ENCODE measurements at regions not wholly inside any gene's neighbourhood (a gene's known extent, or its start where the extent isn't known, plus 50 kb on each side); places are given as distances from the start of the nearest gene placed in this dataset.

DNA sequence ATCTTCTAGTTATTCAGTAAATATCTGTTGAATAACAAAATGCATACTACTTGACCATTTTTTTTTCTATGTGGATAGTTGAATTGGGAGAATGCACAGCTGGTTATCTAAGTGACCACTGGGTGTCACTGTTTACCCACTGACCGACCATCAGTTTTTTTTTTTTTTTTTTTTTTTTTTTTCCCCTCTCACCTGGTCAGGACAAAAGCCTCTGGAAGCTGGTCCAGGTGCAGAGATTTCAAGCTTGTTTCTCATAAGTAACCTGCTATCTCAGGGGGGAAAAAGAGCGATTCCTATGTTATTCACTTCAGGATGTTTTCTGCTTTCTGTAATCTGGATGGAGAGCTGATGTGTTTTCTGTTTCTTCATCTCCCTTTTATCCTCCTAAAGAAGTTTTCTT, 256.0 kb downstream of the DCDC2C start:
- Histone ChIP-seq H3K4me3 (ENCODE audit: extremely low read depth, insufficient read depth, low read length, poor library complexity, severe bottlenecking) (no peak overlapping the region), H3K4me1 (ENCODE audit: control insufficient read depth, insufficient read depth, low read length, poor library complexity, severe bottlenecking) (no peaks in the 10 kb centered on the region), H3K27ac (ENCODE audit: low read depth, low read length, severe bottlenecking) (no peak overlapping the region), H3K36me3 (ENCODE audit: control insufficient read depth, insufficient read depth, low read length) (no peaks in the 10 kb centered on the region), H3K9me3 (ENCODE audit: control insufficient read depth, low read length) (no peaks in the 10 kb centered on the region)
- no CpG with 5 or more reads among the region's 2 CpGs for WGBS, 2 experiments (ENCODE audit: insufficient coverage in 2 of 2)

DNA sequence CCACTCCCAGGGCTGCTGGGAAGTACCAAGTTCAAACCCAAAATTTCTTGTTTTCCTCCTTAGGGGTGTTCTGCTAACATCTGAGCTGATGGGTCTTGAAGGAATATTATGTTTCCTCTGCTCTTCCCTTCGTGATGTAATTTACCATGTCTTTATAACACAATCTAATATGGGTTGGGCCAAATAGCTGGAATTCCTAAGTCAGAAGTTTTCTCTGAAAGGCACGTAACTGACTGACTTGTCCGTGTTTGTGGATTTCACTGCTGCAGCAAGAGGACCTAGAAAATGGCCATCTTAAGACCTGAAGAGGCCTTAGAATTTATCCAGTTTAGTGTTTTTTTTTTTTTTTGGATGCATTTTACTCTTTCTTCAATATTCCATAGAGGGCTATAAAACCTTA, 256.7 kb downstream of the DCDC2C start:
- H3K36me3 ChIP-seq (ENCODE audit: control insufficient read depth, insufficient read depth, low read length) = no peaks in the 10 kb centered on the region
- WGBS, 2 experiments (ENCODE audit: insufficient coverage in 2 of 2) = 100% methylated on average over 2 of the region's 3 CpGs; no CpG with 5 or more reads in 1 of the 2 experiments
- H3K4me1 ChIP-seq (ENCODE audit: control insufficient read depth, insufficient read depth, low read length, poor library complexity, severe bottlenecking) = no peaks in the 10 kb centered on the region
- H3K4me3 ChIP-seq (ENCODE audit: extremely low read depth, insufficient read depth, low read length, poor library complexity, severe bottlenecking) = no peak overlapping the region
- no peaks in the 10 kb centered on the region for H3K9me3 ChIP-seq (ENCODE audit: control insufficient read depth, low read length)
- H3K27ac ChIP-seq (ENCODE audit: low read depth, low read length, severe bottlenecking) = no peak overlapping the region

DNA sequence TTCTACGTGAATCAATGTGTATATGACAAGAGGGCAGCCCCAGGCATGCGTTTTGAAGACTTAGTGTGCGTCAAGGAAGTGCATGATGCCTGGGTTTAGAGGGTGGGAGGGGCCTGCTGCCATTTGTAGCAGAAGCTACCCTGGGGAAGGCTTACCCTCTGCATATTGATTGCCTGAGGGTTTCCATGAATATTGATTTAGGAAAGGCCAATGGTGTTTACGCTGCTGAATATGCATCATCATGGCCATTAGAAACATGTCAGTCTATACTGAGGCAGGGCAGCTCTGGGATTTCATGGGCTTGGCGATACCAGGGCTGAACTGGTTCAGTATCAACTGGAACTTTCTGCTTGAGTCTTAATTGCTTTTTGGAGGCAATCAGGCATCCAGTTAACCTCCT, 259.3 kb downstream of the DCDC2C start:
- Histone ChIP-seq H3K36me3 (ENCODE audit: control insufficient read depth, insufficient read depth, low read length) (no peaks in the 10 kb centered on the region), H3K4me3 (ENCODE audit: extremely low read depth, insufficient read depth, low read length, poor library complexity, severe bottlenecking) (no peak overlapping the region), H3K9me3 (ENCODE audit: control insufficient read depth, low read length) (no peaks in the 10 kb centered on the region), H3K4me1 (ENCODE audit: control insufficient read depth, insufficient read depth, low read length, poor library complexity, severe bottlenecking) (no peaks in the 10 kb centered on the region), H3K27ac (ENCODE audit: low read depth, low read length, severe bottlenecking) (no peak overlapping the region)
- WGBS, 2 experiments (ENCODE audit: insufficient coverage in 2 of 2) = 86 to 87% methylated on average over 5 of the region's 5 CpGs

DNA sequence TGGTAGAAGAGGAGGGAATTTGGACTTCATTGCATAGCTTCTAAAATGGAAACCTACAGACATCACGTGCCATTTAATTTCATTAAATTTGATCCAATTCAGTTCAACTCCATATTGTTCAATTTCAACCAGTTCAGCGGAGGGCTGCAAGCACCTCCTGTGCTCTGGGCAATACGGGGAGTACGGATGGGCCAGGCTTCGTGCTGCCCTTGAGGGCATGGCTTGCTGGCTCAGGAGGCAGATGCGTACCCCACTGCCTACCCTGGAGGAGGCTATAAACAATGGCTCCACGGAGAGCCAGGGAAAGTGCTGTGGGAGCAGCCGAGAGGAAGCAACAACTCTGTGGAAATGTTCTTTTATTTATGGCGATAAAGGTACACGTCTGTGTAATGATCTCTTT, 261.8 kb downstream of the DCDC2C start:
- Histone ChIP-seq H3K27ac (ENCODE audit: low read depth, low read length, severe bottlenecking) (no peak overlapping the region), H3K4me3 (ENCODE audit: extremely low read depth, insufficient read depth, low read length, poor library complexity, severe bottlenecking) (no peak overlapping the region), H3K9me3 (ENCODE audit: control insufficient read depth, low read length) (no peaks in the 10 kb centered on the region), H3K4me1 (ENCODE audit: control insufficient read depth, insufficient read depth, low read length, poor library complexity, severe bottlenecking) (no peaks in the 10 kb centered on the region), H3K36me3 (ENCODE audit: control insufficient read depth, insufficient read depth, low read length) (no peaks in the 10 kb centered on the region)
- 78 to 81% methylated on average over 6 to 9 of the region's 10 CpGs for WGBS, 2 experiments (ENCODE audit: insufficient coverage in 2 of 2)

DNA sequence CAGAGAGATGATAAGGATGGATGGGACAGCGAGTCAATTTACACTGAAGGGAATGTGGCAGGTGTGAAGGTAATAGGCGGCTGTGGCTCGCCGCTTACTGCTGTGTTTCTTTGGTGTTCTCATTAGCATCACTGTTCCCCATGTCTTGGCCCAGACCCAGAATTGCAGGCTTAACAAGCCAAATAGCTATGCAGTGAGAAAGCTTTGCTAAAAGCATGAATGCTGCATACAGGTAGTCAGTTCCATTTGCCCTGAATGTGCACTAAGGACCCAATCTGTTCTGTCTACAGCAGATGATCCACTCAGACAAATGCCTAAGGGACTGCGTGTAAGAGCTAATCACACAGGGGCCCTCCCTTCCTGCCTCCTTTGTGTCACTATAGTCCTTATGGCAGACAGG, 262.6 kb downstream of the DCDC2C start:
- H3K27ac ChIP-seq (ENCODE audit: low read depth, low read length, severe bottlenecking) = no peak overlapping the region
- H3K36me3 ChIP-seq (ENCODE audit: control insufficient read depth, insufficient read depth, low read length) = no peaks in the 10 kb centered on the region
- no peak overlapping the region for H3K4me3 ChIP-seq (ENCODE audit: extremely low read depth, insufficient read depth, low read length, poor library complexity, severe bottlenecking)
- H3K4me1 ChIP-seq (ENCODE audit: control insufficient read depth, insufficient read depth, low read length, poor library complexity, severe bottlenecking) = no peaks in the 10 kb centered on the region
- WGBS, 2 experiments (ENCODE audit: insufficient coverage in 2 of 2) = 75 to 89% methylated on average over 4 of the region's 5 CpGs
- no peaks in the 10 kb centered on the region for H3K9me3 ChIP-seq (ENCODE audit: control insufficient read depth, low read length)

DNA sequence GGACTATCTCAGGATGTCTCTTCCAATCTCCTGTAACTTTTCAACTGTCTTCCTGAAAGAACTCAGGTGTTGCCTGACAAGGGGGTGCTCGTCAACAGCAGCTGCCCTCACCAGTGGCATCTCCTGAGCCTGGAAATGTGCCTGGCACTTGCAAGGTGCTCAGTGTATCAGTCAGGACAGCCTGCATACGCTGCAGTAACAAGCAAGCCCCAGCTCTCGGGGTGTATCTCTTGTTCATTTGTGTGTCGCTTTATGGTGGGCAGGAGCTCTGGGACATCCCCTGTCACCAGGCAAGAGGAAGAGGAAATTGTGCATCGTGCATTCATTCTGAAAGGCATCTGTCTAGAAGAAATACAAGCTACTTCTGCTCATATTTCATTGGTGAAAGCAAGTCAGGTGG, 263.1 kb downstream of the DCDC2C start:
- H3K9me3 ChIP-seq (ENCODE audit: control insufficient read depth, low read length) = no peaks in the 10 kb centered on the region
- no peaks in the 10 kb centered on the region for H3K36me3 ChIP-seq (ENCODE audit: control insufficient read depth, insufficient read depth, low read length)
- WGBS, 2 experiments (ENCODE audit: insufficient coverage in 2 of 2) = 98 to 100% methylated on average over 2 to 4 of the region's 5 CpGs

DNA sequence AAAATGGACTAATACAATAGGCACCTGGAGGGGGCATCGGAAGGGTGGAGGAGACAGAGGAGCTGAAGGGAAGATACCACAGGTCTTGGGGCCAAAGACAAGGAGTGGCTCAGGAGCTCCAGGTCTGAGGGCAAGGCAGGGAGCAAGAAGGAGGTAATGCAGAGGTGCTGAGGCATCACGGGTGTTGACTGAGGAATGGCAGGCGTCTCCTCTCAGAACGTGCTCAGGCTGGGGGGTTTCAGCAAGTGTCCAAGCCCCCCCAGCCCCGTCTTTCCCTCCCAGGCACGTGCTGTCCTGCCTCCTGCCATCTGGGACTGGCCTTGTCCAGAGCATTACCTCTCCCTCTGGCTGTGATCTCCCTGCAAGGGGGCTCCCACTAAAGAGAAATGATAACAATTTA, 265.4 kb downstream of the DCDC2C start:
- H3K9me3 ChIP-seq (ENCODE audit: control insufficient read depth, low read length) = no peaks in the 10 kb centered on the region

More for the DNA sequence above, 263.1 kb downstream of the DCDC2C start:
- H3K27ac ChIP-seq (ENCODE audit: low read depth, low read length, severe bottlenecking) = no peak overlapping the region
- H3K4me1 ChIP-seq (ENCODE audit: control insufficient read depth, insufficient read depth, low read length, poor library complexity, severe bottlenecking) = no peaks in the 10 kb centered on the region
- H3K4me3 ChIP-seq (ENCODE audit: extremely low read depth, insufficient read depth, low read length, poor library complexity, severe bottlenecking) = no peak overlapping the region

DNA sequence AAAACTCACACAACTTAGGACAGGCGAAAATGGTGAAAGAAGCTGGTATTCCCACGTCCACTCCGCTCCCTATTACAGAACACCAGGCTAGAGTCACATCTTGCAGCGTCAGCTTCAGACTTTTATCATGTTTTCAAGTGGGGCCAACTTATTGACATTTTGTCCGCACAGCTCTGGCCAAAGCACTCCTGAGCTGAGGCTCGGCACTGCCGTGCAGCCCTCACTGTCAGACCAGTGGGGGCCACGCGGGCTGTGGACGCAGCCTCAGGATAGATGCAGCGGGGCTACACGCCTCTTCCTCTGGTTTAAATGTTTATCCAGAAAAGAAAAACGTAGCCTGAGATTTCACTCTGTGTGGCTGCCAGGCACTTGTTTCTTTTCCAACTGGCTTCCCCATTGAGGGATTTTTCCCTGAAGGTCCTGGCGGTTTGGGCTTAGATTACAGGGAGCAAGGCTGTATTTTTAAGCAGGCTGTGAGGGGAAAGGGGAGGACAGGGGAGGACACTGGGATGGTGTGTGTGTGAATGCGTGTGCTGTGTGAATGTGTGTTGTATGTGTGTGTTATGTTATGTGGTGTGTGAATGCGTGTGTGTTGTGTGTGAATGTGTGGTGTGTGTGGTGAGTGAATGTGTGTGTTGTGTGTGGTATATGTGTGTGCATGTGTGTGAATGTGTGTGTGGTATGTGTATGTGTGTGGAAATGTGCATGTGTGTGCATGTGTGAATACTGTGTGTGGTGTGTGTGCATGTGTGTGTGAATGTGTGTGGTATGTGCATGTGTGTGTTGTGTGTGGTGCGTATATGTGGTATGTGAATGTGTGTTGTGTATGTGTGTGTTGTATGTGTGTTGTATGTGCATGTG, 267.6 kb downstream of the DCDC2C start:
- H3K36me3 ChIP-seq (ENCODE audit: control insufficient read depth, insufficient read depth, low read length) = no peaks in the 10 kb centered on the region
- no peak overlapping the region for H3K4me3 ChIP-seq (ENCODE audit: extremely low read depth, insufficient read depth, low read length, poor library complexity, severe bottlenecking)
- 91 to 96% methylated on average over 16 to 17 of the region's 17 CpGs for WGBS, 2 experiments (ENCODE audit: insufficient coverage in 2 of 2)
- H3K9me3 ChIP-seq (ENCODE audit: control insufficient read depth, low read length) = no peaks in the 10 kb centered on the region
- H3K4me1 ChIP-seq (ENCODE audit: control insufficient read depth, insufficient read depth, low read length, poor library complexity, severe bottlenecking) = no peaks in the 10 kb centered on the region
- H3K27ac ChIP-seq (ENCODE audit: low read depth, low read length, severe bottlenecking) = no peak overlapping the region

More for the DNA sequence above, 265.4 kb downstream of the DCDC2C start:
- Histone ChIP-seq H3K27ac (ENCODE audit: low read depth, low read length, severe bottlenecking) (peak overlapping the region; percentile 68), H3K36me3 (ENCODE audit: control insufficient read depth, insufficient read depth, low read length) (no peaks in the 10 kb centered on the region), H3K4me1 (ENCODE audit: control insufficient read depth, insufficient read depth, low read length, poor library complexity, severe bottlenecking) (no peaks in the 10 kb centered on the region), H3K4me3 (ENCODE audit: extremely low read depth, insufficient read depth, low read length, poor library complexity, severe bottlenecking) (no peak overlapping the region)
- whole genome bisulfite sequencing, 2 experiments (ENCODE audit: insufficient coverage in 2 of 2) = 81 to 94% methylated on average over 4 to 5 of the region's 6 CpGs

DNA sequence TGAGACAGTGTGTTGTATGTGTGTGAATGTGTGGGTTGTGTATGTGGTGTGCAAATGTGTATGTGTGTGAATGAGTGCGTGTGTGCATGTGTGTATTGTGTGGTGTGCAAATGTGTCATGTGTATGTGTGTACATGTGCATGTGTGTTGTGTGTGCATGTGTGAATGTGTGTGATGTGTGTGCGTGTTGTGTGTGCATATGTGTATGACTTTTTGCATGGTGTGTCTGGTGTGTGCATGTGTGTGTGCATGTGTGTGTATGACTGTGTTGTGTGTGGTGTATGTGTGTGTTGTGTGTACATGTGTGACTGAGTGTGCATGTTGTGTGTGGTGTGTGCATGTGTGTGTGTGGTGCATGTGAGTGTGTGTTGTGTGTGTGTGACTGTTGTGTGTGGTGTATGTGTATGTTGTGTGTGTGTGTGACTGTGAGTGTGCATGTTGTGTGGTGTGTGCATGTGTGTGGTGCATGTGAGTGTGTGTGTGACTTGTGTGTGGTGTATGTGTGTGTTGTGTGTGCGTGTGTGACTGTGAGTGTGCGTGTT, 268.3 kb downstream of the DCDC2C start:
- H3K9me3 ChIP-seq (ENCODE audit: control insufficient read depth, low read length) = no peaks in the 10 kb centered on the region
- H3K4me1 ChIP-seq (ENCODE audit: control insufficient read depth, insufficient read depth, low read length, poor library complexity, severe bottlenecking) = no peaks in the 10 kb centered on the region
- 90 to 95% methylated on average over 4 of the region's 4 CpGs for WGBS, 2 experiments (ENCODE audit: insufficient coverage in 2 of 2)
- H3K36me3 ChIP-seq (ENCODE audit: control insufficient read depth, insufficient read depth, low read length) = no peaks in the 10 kb centered on the region
- H3K27ac ChIP-seq (ENCODE audit: low read depth, low read length, severe bottlenecking) = no peak overlapping the region
- H3K4me3 ChIP-seq (ENCODE audit: extremely low read depth, insufficient read depth, low read length, poor library complexity, severe bottlenecking) = no peak overlapping the region

DNA sequence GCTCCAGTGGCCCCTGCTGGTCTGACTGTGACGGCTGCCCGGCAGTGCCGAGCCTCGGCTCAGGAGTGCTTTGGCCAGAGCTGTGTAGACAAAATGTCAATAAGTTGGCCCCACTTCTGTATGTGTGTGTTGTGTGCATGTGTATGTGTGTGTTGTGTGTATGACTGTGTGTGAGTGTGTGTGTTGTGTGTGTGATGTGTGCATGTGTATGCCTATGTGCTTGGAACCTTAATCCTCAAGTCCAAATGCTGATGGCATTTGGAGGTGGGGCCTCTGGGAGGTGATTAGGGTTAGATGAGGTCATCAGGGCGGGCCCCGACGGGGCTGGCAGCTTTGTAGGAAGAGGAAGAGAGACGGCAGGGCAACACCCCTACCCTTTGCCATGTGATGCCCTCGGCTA, 269.0 kb downstream of the DCDC2C start:
- Histone ChIP-seq H3K4me3 (ENCODE audit: extremely low read depth, insufficient read depth, low read length, poor library complexity, severe bottlenecking) (no peak overlapping the region), H3K27ac (ENCODE audit: low read depth, low read length, severe bottlenecking) (no peak overlapping the region), H3K9me3 (ENCODE audit: control insufficient read depth, low read length) (no peaks in the 10 kb centered on the region), H3K4me1 (ENCODE audit: control insufficient read depth, insufficient read depth, low read length, poor library complexity, severe bottlenecking) (no peaks in the 10 kb centered on the region), H3K36me3 (ENCODE audit: control insufficient read depth, insufficient read depth, low read length) (no peaks in the 10 kb centered on the region)
- WGBS, 2 experiments (ENCODE audit: insufficient coverage in 2 of 2) = 83% methylated on average over 2 of the region's 9 CpGs

DNA sequence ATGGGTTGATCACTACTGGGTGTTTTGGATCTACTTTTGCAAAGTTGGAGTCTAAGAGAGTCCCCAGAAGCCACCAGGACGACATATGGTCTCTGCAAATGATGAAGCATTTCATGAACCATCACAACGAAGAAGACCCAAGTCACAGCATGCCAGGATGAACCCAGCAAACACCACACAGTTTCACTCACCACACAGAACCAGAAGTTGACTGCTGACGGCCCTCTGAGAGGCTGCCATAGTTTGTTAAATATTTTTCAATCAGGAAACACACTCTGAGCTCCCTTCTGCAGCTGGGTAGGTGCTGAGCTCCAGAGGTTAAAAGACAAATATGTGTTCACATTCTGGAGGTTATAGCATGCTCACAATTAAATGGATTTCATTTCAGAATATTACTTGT, 271.4 kb downstream of the DCDC2C start:
- no peak overlapping the region for H3K27ac ChIP-seq (ENCODE audit: low read depth, low read length, severe bottlenecking)
- H3K4me1 ChIP-seq (ENCODE audit: control insufficient read depth, insufficient read depth, low read length, poor library complexity, severe bottlenecking) = no peaks in the 10 kb centered on the region
- H3K36me3 ChIP-seq (ENCODE audit: control insufficient read depth, insufficient read depth, low read length) = no peaks in the 10 kb centered on the region
- no peaks in the 10 kb centered on the region for H3K9me3 ChIP-seq (ENCODE audit: control insufficient read depth, low read length)
- H3K4me3 ChIP-seq (ENCODE audit: extremely low read depth, insufficient read depth, low read length, poor library complexity, severe bottlenecking) = no peak overlapping the region
- WGBS, 2 experiments (ENCODE audit: insufficient coverage in 2 of 2) = 71 to 83% methylated on average over 2 to 3 of the region's 3 CpGs
